ENCODE measurements at regions not wholly inside any gene's neighbourhood (a gene's known extent, or its start where the extent isn't known, plus 50 kb on each side); places are given as distances from the start of the nearest gene placed in this dataset.
"Not testable (repeated sequence)": the region's sequence is repeated elsewhere in the genome, so short reads cannot be mapped to it uniquely, and the experiment has no call there.

DNA sequence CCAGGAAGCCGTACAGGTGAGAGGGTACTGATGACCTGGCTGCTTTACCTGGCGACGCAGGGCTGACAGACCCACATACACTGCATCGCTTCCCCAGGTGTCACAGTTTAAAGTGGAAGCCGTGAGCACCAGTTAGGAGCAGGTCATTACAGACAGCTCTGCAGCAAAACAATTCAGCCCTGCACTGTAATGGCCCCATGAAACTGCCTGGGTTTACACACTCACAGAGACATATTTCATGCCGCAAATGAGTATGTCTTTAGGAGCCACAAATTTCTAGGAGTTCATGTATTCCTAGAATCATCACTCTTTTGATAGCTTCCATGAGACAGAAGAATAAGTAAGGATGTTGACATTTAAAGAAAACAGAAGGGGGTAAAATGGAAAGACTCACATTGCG, 723.1 kb downstream of the MATN1 start:
- no peaks in the 10 kb centered on the region for H3K27me3 ChIP-seq (ENCODE audit: insufficient read depth, low read depth, severe bottlenecking)
- H3K36me3 ChIP-seq, result no peaks in the 10 kb centered on the region
- no peak for DNase-seq
- peaks cover 5% of the 10 kb centered on the region for H3K9me3 ChIP-seq (ENCODE audit: severe bottlenecking)
- no peak overlapping the region for H3K27ac ChIP-seq
- no peak overlapping the region for H3K4me3 ChIP-seq (ENCODE audit: low read depth, low read length)
- TF ChIP-seq, protein P1, sequence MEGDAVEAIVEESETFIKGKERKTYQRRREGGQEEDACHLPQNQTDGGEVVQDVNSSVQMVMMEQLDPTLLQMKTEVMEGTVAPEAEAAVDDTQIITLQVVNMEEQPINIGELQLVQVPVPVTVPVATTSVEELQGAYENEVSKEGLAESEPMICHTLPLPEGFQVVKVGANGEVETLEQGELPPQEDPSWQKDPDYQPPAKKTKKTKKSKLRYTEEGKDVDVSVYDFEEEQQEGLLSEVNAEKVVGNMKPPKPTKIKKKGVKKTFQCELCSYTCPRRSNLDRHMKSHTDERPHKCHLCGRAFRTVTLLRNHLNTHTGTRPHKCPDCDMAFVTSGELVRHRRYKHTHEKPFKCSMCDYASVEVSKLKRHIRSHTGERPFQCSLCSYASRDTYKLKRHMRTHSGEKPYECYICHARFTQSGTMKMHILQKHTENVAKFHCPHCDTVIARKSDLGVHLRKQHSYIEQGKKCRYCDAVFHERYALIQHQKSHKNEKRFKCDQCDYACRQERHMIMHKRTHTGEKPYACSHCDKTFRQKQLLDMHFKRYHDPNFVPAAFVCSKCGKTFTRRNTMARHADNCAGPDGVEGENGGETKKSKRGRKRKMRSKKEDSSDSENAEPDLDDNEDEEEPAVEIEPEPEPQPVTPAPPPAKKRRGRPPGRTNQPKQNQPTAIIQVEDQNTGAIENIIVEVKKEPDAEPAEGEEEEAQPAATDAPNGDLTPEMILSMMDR (IDR thresholded peaks at IDR 0.05; ENCODE audit: low read depth, low read length), result no peak

DNA sequence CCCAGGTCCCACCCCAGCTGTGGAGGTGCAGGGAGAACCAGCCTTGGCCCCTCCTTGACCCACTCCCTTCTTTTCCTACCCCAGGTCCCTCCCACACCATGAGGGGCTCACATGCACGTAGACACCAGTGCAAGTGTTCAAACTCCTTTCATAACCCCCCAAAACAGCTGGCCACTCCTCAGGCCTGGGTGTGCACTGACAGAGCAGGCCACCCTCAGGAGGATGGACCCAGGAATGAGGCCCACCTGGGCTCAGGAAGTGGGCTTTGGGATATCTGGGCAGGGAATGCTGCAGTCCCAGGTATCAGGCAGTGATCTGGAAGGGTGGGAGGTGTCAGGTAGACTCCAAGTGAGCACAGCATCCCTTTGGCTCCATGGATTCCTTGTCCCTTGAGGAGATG, 723.8 kb downstream of the MATN1 start:
- TF ChIP-seq, protein P1 (IDR thresholded peaks at IDR 0.05; ENCODE audit: low read depth, low read length), result no peak
- no peak overlapping the region for H3K4me3 ChIP-seq (ENCODE audit: low read depth, low read length)
- H3K9me3 ChIP-seq (ENCODE audit: severe bottlenecking), result peaks cover 5% of the 10 kb centered on the region
- no peak overlapping the region for H3K27ac ChIP-seq
- H3K27me3 ChIP-seq (ENCODE audit: insufficient read depth, low read depth, severe bottlenecking), result no peaks in the 10 kb centered on the region
- no peak for DNase-seq
- H3K36me3 ChIP-seq, result no peaks in the 10 kb centered on the region

DNA sequence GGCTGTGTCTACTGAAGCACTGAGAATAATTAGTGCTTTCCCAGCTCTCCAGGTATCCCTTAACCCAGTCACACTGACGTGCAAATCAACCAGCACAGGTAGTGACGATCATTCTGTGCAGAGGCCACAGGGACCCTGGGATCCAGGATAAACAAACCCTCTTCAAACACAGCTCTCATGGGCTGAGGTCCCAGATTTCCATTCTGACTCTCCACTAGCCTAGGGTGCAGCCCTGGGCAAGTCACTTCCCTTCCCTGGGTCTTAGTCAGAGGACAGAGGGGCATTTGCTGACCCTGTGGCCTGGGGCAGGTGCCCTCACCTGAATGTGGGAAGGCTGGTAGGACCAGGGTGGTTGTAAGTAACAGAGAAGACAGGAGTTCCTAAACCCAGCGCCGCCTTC, 724.7 kb downstream of the MATN1 start:
- TF ChIP-seq, protein P1 (IDR thresholded peaks at IDR 0.05; ENCODE audit: low read depth, low read length), result no peak
- no peak for DNase-seq
- H3K4me3 ChIP-seq (ENCODE audit: low read depth, low read length), result no peak overlapping the region
- no peaks in the 10 kb centered on the region for H3K9me3 ChIP-seq (ENCODE audit: severe bottlenecking)
- no peaks in the 10 kb centered on the region for H3K36me3 ChIP-seq
- H3K27ac ChIP-seq, result no peak overlapping the region
- H3K27me3 ChIP-seq (ENCODE audit: insufficient read depth, low read depth, severe bottlenecking), result no peaks in the 10 kb centered on the region

DNA sequence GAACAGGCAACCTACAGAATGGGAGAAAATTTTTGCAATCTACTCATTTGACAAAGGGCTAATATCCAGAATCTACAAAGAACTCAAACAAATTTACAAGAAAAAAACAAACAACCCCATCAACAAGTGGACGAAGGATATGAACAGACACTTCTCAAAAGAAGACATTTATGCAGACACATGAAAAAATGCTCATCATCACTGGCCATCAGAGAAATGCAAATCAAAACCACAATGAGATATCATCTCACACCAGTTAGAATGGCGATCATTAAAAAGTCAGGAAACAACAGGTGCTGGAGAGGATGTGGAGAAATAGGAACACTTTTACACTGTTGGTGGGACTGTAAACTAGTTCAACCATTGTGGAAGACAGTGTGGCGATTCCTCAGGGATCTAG, 725.6 kb downstream of the MATN1 start:
- H3K27ac ChIP-seq; H3K9me3 ChIP-seq (ENCODE audit: severe bottlenecking); H3K36me3 ChIP-seq; DNase-seq; H3K27me3 ChIP-seq (ENCODE audit: insufficient read depth, low read depth, severe bottlenecking); H3K4me3 ChIP-seq (ENCODE audit: low read depth, low read length): not testable (repeated sequence)

DNA sequence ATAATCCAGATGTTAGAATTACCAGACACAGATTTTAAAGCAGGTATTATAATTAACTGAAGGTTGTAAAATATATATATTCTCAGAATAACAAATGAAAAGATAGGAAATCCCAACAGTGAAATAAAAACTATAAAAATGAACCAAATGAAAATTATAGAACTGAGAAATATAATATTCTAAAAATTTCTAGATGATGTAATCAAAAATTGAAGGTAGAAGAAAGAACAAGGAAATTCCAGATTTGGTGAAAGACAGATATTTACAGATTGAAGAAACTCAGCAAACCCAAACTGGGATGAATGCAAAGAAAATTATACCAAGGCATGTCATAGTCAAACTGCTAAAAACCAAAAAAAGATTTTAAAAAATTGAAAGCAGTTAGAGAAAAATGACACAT, 729.4 kb downstream of the MATN1 start:
- DNase-seq, result no peak
- Histone ChIP-seq H3K36me3 (no peaks in the 10 kb centered on the region), H3K9me3 (ENCODE audit: severe bottlenecking) (no peaks in the 10 kb centered on the region), H3K27me3 (ENCODE audit: insufficient read depth, low read depth, severe bottlenecking) (no peaks in the 10 kb centered on the region), H3K4me3 (ENCODE audit: low read depth, low read length) (no peak overlapping the region), H3K27ac (no peak overlapping the region)
- TF ChIP-seq, protein P1 (IDR thresholded peaks at IDR 0.05; ENCODE audit: low read depth, low read length), result no peak

DNA sequence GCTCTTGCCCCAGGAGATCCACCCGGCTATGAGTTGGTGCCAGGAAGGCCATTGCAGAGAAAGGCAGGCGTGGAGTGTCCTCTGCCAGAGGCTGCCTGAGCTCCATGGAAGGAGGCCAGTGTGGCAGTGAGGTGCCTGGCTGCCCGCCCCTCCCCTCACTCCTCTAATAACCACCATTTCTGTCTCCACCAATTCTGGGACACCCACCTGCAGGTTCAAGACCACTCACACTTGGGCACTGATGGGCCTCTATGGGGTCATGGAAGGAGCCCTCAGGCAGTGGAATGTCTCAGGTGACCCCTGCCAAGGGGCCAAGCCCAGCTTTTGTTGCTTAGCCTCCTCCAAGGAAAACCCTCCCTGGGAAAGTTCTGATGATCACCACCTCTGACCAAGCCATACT, 731.6 kb downstream of the MATN1 start:
- no peak overlapping the region for H3K4me3 ChIP-seq (ENCODE audit: low read depth, low read length)
- TF ChIP-seq, protein P1 (IDR thresholded peaks at IDR 0.05; ENCODE audit: low read depth, low read length), result no peak
- no peaks in the 10 kb centered on the region for H3K36me3 ChIP-seq
- no peak overlapping the region for H3K27ac ChIP-seq
- DNase-seq, result no peak
- H3K9me3 ChIP-seq (ENCODE audit: severe bottlenecking), result no peaks in the 10 kb centered on the region
- no peaks in the 10 kb centered on the region for H3K27me3 ChIP-seq (ENCODE audit: insufficient read depth, low read depth, severe bottlenecking)
